SK-N-SH treated with all-trans-retinoic acid at 6 μM for 48 hours (cell line): ENCODE measurements at regions not wholly inside any gene's neighbourhood (a gene's known extent, or its start where the extent isn't known, plus 50 kb on each side); places are given as distances from the start of the nearest gene placed in this dataset.

Source experiments
- ATAC-seq: fragments of 200-7000 bp; cut with Tn5 transposase; 3 replicates; pipeline ENCODE4 v1.9.1; 2020; ENCODE audit warnings: mild to moderate bottlenecking, moderate library complexity
- ARNTL ChIP-seq: fragments of 450-650 bp; formaldehyde crosslinking; IDR thresholded peaks from 2 replicates; pipeline ENCODE4 v1.5.0; 2020; ENCODE audit warnings: low read depth, mild to moderate bottlenecking, moderate library complexity, borderline replicate concordance
- BACH2 ChIP-seq: fragments of 250-450 bp; sonication (Bioruptor Pico); IDR thresholded peaks from 2 replicates; pipeline ENCODE4 v1.9.0; 2021; ENCODE audit warnings: mild to moderate bottlenecking, borderline replicate concordance
- CREB5 ChIP-seq: fragments of 250-450 bp; sonication (Bioruptor Pico); IDR thresholded peaks from 2 replicates; pipeline ENCODE4 v1.5.1; 2020; ENCODE audit warnings: low read depth, mild to moderate bottlenecking, moderate library complexity
- CSDC2 ChIP-seq: fragments of 250-450 bp; sonication (Bioruptor Pico); IDR thresholded peaks from 2 replicates; pipeline ENCODE4 v1.5.0; 2020; ENCODE audit warnings: mild to moderate bottlenecking, moderate library complexity
- CSRNP3 ChIP-seq: fragments of 250-450 bp; sonication (Bioruptor Pico); IDR thresholded peaks from 2 replicates; pipeline ENCODE4 v1.5.1; 2021; ENCODE audit warnings: mild to moderate bottlenecking, moderate library complexity
- ESRRG ChIP-seq: fragments of 250-450 bp; sonication (Bioruptor Pico); IDR thresholded peaks from 2 replicates; pipeline ENCODE4 v1.6.1; 2021; ENCODE audit warnings: mild to moderate bottlenecking
- GLIS3 ChIP-seq: fragments of 250-450 bp; sonication (Bioruptor Pico); IDR thresholded peaks from 2 replicates; pipeline ENCODE4 v1.5.0; 2020; ENCODE audit warnings: mild to moderate bottlenecking, moderate library complexity
- ISL1 ChIP-seq: fragments of 250-450 bp; sonication (Bioruptor Pico); IDR thresholded peaks from 2 replicates; pipeline ENCODE4 v2.1.2; 2022; ENCODE audit warnings: mild to moderate bottlenecking, moderate library complexity
- OSR1 ChIP-seq: fragments of 250-450 bp; sonication (Bioruptor Pico); IDR thresholded peaks from 2 replicates; pipeline ENCODE4 v1.8.0; 2022; ENCODE audit warnings: moderate library complexity, mild to moderate bottlenecking, inconsistent platforms
- POU6F1 ChIP-seq: fragments of 250-450 bp; sonication (Bioruptor Pico); IDR thresholded peaks from 2 replicates; pipeline ENCODE4 v1.8.0; 2021; ENCODE audit warnings: low read depth, mild to moderate bottlenecking, moderate library complexity, borderline replicate concordance
- PPARA ChIP-seq: fragments of 250-450 bp; sonication (Bioruptor Pico); IDR thresholded peaks from 2 replicates; pipeline ENCODE4 v1.5.0; 2020; ENCODE audit warnings: mild to moderate bottlenecking, borderline replicate concordance
- RARB ChIP-seq: fragments of 250-450 bp; sonication (Bioruptor Pico); IDR thresholded peaks from 2 replicates; pipeline ENCODE4 v1.8.0; 2021; ENCODE audit warnings: mild to moderate bottlenecking, moderate library complexity
- SNAI2 ChIP-seq: fragments of 250-450 bp; sonication (Bioruptor Pico); IDR thresholded peaks from 2 replicates; pipeline ENCODE4 v1.5.0; 2020; ENCODE audit warnings: mild to moderate bottlenecking, moderate library complexity
- TCF4 ChIP-seq: fragments of 250-450 bp; sonication (Bioruptor Pico); IDR thresholded peaks from 2 replicates; pipeline ENCODE4 v1.8.0; 2021; ENCODE audit warnings: mild to moderate bottlenecking, moderate library complexity, borderline replicate concordance
- TOX ChIP-seq: fragments of 250-450 bp; sonication (Bioruptor Pico); IDR thresholded peaks from 2 replicates; pipeline ENCODE4 v1.8.0; 2021; ENCODE audit warnings: mild to moderate bottlenecking, moderate library complexity, borderline replicate concordance
- TSHZ2 ChIP-seq: fragments of 250-450 bp; sonication (Bioruptor Pico); IDR thresholded peaks from 2 replicates; pipeline ENCODE4 v1.5.0; 2020; ENCODE audit warnings: mild to moderate bottlenecking, moderate library complexity
- ZC3H10 ChIP-seq: fragments of 250-450 bp; sonication (Bioruptor Pico); IDR thresholded peaks from 2 replicates; pipeline ENCODE4 v1.5.1; 2021; ENCODE audit warnings: mild to moderate bottlenecking, moderate library complexity
- ZFP3 ChIP-seq: fragments of 250-450 bp; sonication (Bioruptor Pico); IDR thresholded peaks from 2 replicates; pipeline ENCODE4 v1.5.0; 2020; ENCODE audit warnings: mild to moderate bottlenecking, moderate library complexity
- ZFP30 ChIP-seq: fragments of 450-650 bp; formaldehyde crosslinking; IDR thresholded peaks from 2 replicates; pipeline ENCODE4 v1.5.0; 2022; ENCODE audit warnings: mild to moderate bottlenecking, moderate library complexity
- ZNF565 ChIP-seq: fragments of 450-650 bp; formaldehyde crosslinking; conservative IDR thresholded peaks from 2 replicates; pipeline ENCODE4 v1.5.0; 2020; ENCODE audit warnings: low read depth, mild to moderate bottlenecking, moderate library complexity
- ZNF70 ChIP-seq: fragments of 450-650 bp; formaldehyde crosslinking; IDR thresholded peaks from 2 replicates; pipeline ENCODE4 v1.5.0; 2020; ENCODE audit warnings: mild to moderate bottlenecking, moderate library complexity

- no peak for ATAC-seq
Measured at GRCh38 chr12:45570501-45570900, 159.0 kb upstream of the ARID2 start.

GRCh38 chr12:45572114-45572513 is 157.4 kb upstream of the ARID2 start:
- ATAC-seq, result no peak
- TF ChIP-seq POU6F1 (CRISPR knock-in tag), result no peak
- TF ChIP-seq TOX, result no peak
- TF ChIP-seq ZNF565 (CRISPR knock-in tag), result no peak
- no peak for TF ChIP-seq GLIS3
- TF ChIP-seq ZFP30 (CRISPR knock-in tag), result no peak
- TF ChIP-seq PPARA, result no peak
- no peak for TF ChIP-seq ZNF70 (CRISPR knock-in tag)
- no peak for TF ChIP-seq OSR1 (CRISPR knock-in tag)
- no peak for TF ChIP-seq CREB5 (CRISPR knock-in tag)
- TF ChIP-seq TSHZ2 (CRISPR knock-in tag), result no peak
- TF ChIP-seq SNAI2 (CRISPR knock-in tag), result no peak
- no peak for TF ChIP-seq ZC3H10 (CRISPR knock-in tag)
- no peak for TF ChIP-seq RARB (CRISPR knock-in tag)
- TF ChIP-seq ZFP3 (CRISPR knock-in tag), result no peak
- no peak for TF ChIP-seq TCF4 (CRISPR knock-in tag)
- no peak for TF ChIP-seq ESRRG (CRISPR knock-in tag)

More at GRCh38 chr12:45570501-45570900, 159.0 kb upstream of the ARID2 start:
- TF ChIP-seq ZNF565 (CRISPR knock-in tag) (no peak), ESRRG (CRISPR knock-in tag) (no peak)

- ATAC-seq, result no peak
- TF ChIP-seq ZNF70 (CRISPR knock-in tag) (no peak), BACH2 (no peak), CSDC2 (no peak), TCF4 (CRISPR knock-in tag) (no peak), RARB (CRISPR knock-in tag) (no peak), ARNTL (CRISPR knock-in tag) (no peak), ISL1 (CRISPR knock-in tag) (no peak), OSR1 (CRISPR knock-in tag) (no peak)
Measured at GRCh38 chr12:45575417-45575816, 154.1 kb upstream of the ARID2 start.

GRCh38 chr12:45575823-45576475 is 153.6 kb upstream of the ARID2 start:
- TF ChIP-seq CREB5 (CRISPR knock-in tag) (no peak), CSRNP3 (no peak), ZFP30 (CRISPR knock-in tag) (no peak), ZNF565 (CRISPR knock-in tag) (no peak), POU6F1 (CRISPR knock-in tag) (no peak), ZFP3 (CRISPR knock-in tag) (no peak)
- ATAC-seq, result no peak
